Left colon (tissue), 2 donors: ENCODE measurements at regions not wholly inside any gene's neighbourhood (a gene's known extent, or its start where the extent isn't known, plus 50 kb on each side); places are given as distances from the start of the nearest gene placed in this dataset.
"Not testable (repeated sequence)": the region's sequence is repeated elsewhere in the genome, so short reads cannot be mapped to it uniquely, and the experiment has no call there.

Source experiments
- ATAC-seq: fragments of 200-7000 bp; cut with Tn5 transposase; one replicate; pipeline ENCODE4 v1.9.1; 2020; ENCODE audit warnings: mild to moderate bottlenecking, moderate library complexity
- DNase-seq, 2 donors: peaks; one replicate each; pipeline ENCODE4 v3.0.0-alpha.2; 2020
- intact Hi-C, 2 donors: fragments of 100-400 bp; cut with DNase I in 1 of 2; cut with micrococcal nuclease in 1 of 2; formaldehyde crosslinking; loops; one replicate each; pipeline versions ENCODE4 v1.11.2 to v1.14.0; 2022; cut with DNase I, micrococcal nuclease
- donor health status: DM: no; HTN: no; CAD: no.
- donor health status: DM: yes; HTN: yes; CAD: no.

GRCh38 chr1:192862271-192862670 lies 53.4 kb downstream of the RGS2 start:
- DNase-seq = no peak
- ATAC-seq = peak; percentile 41
- intact Hi-C loops = no loop called here

DNA sequence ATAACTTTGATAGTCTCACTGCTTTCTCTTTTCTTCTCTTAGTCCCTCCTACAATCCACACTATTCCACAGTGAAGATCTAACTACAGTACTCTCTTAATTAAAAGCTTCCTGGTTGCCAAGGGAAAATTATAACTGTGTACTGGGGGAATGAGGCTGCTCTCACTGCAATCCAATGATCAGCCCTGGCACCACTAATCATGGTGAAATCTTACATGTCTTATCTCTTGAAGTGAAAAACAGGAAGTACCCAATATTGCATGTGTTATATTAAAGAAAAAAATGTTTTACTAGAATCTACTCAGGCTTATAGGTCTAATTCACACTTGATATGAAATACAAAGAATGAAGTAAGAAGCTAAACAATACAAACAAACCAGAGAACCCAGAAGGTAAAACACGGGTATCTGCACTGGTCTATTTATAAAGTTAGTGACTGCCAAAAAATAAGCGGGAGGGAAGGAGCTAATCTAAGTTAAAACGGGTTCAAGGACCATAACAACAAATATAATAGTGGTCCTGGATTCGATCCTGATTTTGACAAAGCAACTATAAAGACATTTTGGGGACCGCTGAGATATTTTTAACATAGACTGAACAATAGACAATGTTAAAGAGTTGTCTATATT lies 57.5 kb downstream of the RGS2 start:
- intact Hi-C loops = no loop called here
- no peak for DNase-seq
- no peak for ATAC-seq

GRCh38 chr1:192867180-192867579 lies 58.3 kb downstream of the RGS2 start:
- ATAC-seq (no peak), DNase-seq (no peak)
- intact Hi-C loops = no loop called here

DNA sequence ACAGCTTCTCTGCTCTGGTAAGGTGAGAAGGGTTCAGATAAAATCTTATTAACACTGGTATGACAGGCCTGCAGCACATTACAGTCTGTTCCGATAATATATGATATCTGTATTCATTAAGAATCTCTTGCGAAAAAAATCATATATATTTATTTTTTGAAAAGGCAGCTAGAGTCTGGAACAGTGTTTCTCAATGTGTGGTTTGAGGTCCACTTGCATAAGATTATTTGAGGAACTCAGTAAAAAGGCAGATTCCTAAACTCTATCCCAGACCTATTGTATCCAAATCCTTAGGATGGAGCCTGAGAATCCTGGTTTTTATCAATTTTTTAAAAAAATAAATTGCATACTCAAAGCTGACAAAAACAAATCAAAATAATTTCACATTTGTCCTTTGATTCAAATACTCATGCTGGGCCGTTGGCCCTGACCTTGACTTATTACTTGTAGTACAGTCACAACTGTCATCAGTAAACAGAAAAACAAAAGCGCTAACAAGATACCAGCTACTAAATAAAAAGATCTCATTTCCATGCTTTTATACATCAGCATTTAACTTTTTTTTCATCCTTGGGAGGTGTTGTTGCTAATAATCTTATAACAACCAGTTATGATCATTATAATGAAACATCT lies 60.6 kb downstream of the RGS2 start:
- intact Hi-C loops = no loop called here
- DNase-seq (no peak), ATAC-seq (no peak)

DNA sequence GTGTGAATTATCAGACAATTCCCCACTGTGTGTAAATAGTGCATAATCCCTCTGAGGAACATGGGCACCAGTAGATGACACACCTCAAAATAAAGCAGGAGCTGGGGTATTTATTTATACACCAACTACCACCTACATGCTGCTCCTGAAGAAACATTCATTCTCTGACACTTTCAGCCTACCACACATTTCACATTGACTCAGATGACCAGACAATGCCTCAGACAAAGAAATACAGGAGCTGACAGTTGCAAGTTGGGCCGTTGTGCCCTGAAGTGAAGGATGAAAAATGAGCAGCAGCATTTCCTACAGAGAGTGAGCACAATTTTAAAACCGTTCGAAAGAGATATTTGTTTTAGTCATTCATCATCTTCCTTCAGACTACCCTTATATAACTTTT lies 63.2 kb downstream of the RGS2 start:
- ATAC-seq (no peak), DNase-seq (no peak)
- intact Hi-C loops = no loop called here

DNA sequence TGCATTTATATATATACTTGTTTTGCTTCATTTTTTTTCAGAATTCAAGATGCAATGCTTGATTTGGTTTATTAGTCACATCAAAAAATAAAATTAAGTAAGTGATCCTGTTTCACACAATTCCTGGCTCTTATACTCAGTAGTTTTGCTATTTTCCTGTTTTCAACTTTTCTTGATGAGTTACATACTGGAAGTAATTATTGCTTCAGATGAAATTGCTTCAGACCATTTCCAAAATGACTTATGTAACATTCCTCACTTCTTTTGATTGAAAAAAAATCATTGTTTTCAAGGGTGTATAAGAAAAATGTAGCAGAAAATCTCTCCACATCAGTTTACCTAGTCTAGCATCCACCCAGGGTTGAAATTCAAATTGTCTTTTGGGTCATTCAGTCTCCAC lies 65.0 kb downstream of the RGS2 start:
- ATAC-seq (no peak), DNase-seq (no peak)
- intact Hi-C loops = no loop called here

DNA sequence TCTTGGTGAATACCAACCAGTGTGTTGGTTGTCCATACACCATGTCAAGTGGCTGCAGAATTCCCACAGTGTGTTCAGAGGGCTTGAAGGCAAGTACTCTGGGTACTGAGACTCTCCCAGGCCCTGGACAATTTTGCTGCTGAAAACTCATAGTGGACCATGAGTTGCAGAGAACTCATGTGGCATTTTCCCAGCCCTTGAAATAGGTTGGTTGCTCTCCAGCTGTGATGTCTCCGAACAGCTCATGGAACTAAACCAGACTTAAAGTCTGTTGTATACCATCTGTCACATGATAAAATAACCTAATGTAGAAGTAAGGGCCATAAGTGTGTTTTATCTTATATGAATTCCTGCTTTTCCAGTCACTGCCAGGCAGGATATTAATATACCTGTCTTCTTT lies 67.8 kb downstream of the RGS2 start:
- DNase-seq = no peak
- intact Hi-C loops = no loop called here
- no peak for ATAC-seq

GRCh38 chr1:192877283-192877886 lies 68.5 kb downstream of the RGS2 start:
- ATAC-seq = no peak

DNA sequence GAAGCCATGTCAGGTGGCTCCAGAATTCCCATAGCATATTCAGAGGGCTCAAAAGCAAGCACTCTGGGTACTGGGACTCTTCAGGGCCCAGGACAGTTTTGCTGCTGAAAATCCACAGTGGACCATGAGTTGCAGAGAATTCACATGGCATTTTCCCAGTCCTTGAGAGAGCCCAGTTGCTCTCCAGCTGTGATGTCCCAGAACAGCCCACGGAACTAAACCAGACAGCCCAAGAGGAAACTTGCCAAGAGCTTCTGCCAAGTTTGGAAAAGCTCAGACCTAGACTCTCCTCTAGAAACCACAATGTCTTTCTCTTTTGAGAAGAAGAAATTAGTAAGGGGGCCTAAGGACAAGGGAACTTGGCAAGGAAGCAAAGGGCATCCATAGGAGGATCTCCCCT lies 69.4 kb downstream of the RGS2 start:
- intact Hi-C loops = no loop called here
- ATAC-seq (no peak), DNase-seq (peak; percentile 18 to 53)

More at GRCh38 chr1:192877283-192877886, 68.5 kb downstream of the RGS2 start:
- no peak for DNase-seq
- intact Hi-C loops = no loop called here

DNA sequence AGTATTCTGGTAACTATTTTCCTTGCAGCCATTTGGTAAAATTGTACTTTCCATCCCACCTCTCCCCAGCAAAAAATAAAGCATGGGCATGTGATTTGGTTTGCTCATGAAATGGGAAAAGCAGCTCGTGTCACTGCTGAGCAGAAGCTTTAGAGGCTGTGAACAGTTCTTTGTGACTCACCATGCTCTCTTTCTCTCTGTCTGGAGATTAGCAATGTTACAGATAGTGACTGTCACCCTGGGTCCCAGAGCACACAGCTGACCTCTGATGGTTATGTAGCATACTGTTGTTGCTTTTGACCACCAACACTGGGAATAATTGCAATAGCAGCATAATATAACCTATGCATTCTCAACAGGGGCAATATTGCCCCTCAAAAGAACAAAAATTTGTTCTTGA lies 70.6 kb downstream of the RGS2 start:
- intact Hi-C loops = no loop called here
- DNase-seq (no peak), ATAC-seq (no peak)

- intact Hi-C loops = no loop called here
- no peak for DNase-seq
- no peak for ATAC-seq
Observed at GRCh38 chr1:192880231-192880630, 71.4 kb downstream of the RGS2 start.

DNA sequence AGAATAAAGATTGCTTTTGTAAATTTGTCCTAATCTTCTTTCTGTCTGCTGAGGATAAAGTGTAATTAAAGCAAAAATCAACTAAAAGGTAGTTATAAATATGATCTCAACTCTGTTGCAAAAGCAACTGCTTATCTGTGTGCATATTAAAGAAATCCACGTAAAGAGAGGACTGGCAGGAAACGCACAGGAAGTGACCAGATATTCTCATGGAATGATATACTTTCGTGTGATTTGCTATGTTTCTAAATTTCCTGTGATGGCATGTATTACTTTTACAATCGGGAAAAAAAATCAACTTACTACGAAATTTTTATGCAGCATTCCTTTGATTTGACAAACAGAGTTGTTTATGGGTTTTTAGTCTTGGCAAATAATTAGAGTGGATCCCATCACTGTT lies 75.4 kb downstream of the RGS2 start:
- DNase-seq (no peak), ATAC-seq (no peak)
- intact Hi-C loops = no loop called here

GRCh38 chr1:192885387-192885786 lies 76.5 kb downstream of the RGS2 start:
- intact Hi-C loops, ATAC-seq, DNase-seq: not testable (repeated sequence)

- no peak for ATAC-seq
- intact Hi-C loops = no loop called here
- no peak for DNase-seq
Observed at GRCh38 chr1:192887426-192887825, 78.6 kb downstream of the RGS2 start.

DNA sequence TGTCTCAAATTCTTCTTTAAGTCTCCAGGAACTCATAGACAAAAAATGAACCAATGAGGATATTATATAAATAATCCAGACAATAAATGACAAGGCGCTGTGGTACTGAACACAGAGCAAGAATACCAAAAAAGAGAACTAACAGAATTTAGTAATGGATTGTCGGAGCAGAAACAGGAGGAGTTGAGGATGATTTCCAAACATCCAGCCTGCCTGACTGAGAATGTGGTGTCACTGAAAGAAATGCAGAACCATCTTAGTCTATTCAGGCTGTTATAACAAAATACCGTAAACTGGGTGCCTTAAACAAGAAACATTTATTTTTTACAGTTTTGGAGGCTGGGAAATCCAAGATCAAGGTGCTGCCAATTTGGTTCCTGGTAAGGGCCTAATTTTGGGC lies 79.7 kb downstream of the RGS2 start:
- intact Hi-C loops = no loop called here
- no peak for ATAC-seq

GRCh38 chr1:192889082-192889481 lies 80.2 kb downstream of the RGS2 start:
- no peak for ATAC-seq
- intact Hi-C loops = no loop called here

More for the DNA sequence above, 79.7 kb downstream of the RGS2 start:
- DNase-seq = no peak

GRCh38 chr1:192890134-192890533 lies 81.3 kb downstream of the RGS2 start:
- DNase-seq = no peak
- ATAC-seq = no peak
- intact Hi-C loops = no loop called here

More at GRCh38 chr1:192889082-192889481, 80.2 kb downstream of the RGS2 start:
- DNase-seq = no peak

DNA sequence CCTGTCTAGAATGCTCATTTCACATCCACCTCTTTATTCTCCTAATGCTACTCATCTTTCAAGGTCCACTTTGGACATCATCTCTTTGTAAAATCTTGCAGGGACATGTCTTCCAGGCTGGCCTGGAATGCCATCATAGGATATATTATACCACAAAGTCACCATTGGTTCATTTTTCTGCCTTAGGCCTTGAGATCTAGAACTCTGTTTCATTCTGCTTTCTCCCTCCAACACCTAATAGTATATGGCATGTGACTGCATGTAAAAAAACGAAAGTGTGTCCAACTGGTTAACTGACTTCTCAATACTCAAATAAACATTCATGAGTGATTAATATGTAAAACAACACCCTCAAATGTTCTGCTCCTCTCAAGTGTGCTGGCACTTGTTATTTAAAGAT lies 84.1 kb downstream of the RGS2 start:
- no peak for DNase-seq
- ATAC-seq = no peak
- intact Hi-C loops = no loop called here

DNA sequence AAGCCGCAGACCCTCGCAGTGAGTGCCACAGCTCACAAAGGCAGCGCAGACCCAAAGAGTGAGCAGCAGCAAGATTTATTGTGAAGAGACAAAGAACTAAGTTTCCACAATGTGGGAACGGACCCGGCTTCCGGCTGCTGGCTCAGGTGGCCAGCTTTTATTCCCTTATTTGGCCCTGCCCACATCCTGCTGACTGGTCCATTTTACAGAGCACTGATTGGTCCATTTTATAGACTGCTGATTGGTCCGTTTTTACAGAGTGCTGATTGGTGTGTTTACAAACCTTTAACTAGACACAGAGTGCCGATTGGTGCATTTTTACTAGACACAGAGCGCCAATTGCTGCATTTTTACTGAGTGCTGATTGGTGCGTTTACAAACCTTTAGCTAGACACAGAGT lies 86.6 kb downstream of the RGS2 start:
- intact Hi-C loops = not testable (repeated sequence)

GRCh38 chr1:192896376-192896775 lies 87.5 kb downstream of the RGS2 start:
- no peak for DNase-seq
- intact Hi-C loops = no loop called here
- ATAC-seq = no peak

More for the DNA sequence above, 86.6 kb downstream of the RGS2 start:
- not testable (repeated sequence) for DNase-seq, ATAC-seq

DNA sequence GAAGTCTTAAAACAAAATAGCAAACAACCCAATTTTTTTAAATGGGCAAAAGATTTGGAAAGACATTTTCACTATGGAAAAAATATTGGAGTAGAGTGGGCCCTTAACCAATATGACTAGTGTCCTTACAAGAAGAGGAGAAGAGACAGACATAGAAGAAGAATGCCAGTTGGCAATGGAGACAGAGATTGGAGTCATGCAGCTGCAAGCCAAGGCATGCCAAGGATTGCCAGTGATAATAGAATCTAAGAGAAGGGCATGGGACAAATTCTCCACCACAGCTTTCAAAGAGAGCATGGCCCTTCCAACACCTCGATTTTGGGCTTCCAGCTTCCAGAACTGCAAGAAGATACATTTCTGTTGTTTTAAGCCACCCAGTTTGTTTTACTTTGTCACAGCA lies 92.7 kb downstream of the RGS2 start:
- intact Hi-C loops = no loop called here
- no peak for DNase-seq
- no peak for ATAC-seq
